DMS53 treated with DMSO at 0.1 percent for 48 hours (cell line): ENCODE measurements at regions not wholly inside any gene's neighbourhood (a gene's known extent, or its start where the extent isn't known, plus 50 kb on each side); places are given as distances from the start of the nearest gene placed in this dataset.
"Not testable (repeated sequence)": the region's sequence is repeated elsewhere in the genome, so short reads cannot be mapped to it uniquely, and the experiment has no call there.

Experiments used
- DNase-seq: peaks from one replicate; lab custom pipeline; 2025; ENCODE audit not compliant: unreplicated experiment; lab: John Stamatoyannopoulos, UW

DNA sequence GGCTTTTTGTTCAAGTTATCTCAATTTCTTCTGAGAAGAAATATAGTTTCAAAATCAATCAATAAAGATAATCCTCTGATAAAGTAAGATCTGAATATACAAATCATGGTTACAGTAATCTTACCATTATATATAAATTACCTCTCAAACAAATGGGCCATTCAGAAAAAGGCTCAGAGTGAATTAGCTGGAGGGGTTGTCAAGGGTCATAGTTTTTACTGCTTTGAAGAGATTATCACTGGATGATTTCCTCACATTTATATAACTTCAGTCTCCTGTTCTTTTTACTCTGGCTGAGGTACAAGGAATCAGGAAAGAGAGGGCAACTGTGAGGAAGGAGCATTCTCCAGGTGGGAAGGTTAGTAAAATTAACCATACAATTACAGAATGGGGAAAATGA, 148.6 kb upstream of the ELL2 start:
- no peak for DNase-seq

- not testable (repeated sequence) for DNase-seq
These were observed 147.0 kb upstream of the ELL2 start for GRCh38 chr5:96108629-96109028.

GRCh38 chr5:96103829-96104228, 142.2 kb upstream of the ELL2 start:
- not testable (repeated sequence) for DNase-seq

DNA sequence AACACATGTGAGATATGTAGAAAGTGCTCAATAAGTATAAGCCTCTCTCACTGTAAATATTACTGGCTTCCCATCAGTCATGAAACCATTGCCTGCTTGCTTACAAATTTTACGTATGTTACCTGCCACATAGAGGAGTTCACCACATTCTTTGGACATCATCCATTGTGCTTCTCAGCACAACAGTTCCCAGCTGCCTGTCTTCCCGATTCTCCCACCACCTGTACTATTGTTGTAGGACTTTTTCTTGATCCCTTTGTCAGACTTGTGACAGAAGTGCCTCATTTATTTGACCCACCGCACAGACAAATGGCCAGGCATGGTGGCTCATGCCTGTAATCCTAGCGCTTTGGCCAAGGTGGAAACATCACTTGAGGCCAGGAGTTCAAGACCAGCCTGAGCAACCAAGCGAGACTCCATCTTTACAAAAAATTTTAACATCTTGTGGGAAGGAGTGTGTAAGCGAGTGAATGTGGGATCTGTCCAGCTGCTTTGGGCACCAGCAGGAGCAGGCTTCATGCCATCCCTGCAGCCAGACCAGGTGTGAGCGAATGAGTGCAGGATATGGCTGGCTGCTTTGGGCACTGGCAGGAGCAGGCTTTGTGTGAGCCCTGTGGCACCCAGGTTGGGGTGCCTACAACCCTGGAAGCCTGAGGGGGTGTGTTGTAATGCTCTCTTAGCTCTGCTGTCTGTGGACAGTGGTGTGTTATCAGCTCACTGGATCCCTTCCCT, 139.9 kb upstream of the ELL2 start:
- no peak for DNase-seq

DNA sequence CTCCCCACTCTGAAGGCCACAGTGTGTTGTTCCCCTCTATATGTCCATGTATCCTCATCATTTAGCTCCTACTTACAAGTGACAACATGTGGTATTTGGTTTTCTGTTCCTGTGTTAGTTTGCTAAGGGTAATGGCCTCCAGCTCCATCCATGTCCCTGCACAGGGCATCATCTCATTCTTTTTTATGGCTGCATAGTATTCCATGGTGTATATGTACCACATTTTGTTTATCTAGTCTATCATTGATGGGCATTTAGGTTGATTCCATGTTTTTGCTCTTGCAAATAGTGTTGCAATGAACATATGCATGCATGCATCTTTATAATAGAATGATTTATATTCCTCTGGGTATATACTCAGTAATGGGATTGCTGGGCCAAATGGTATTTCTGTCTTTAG, 135.8 kb upstream of the ELL2 start:
- DNase-seq, result not testable (repeated sequence)

- DNase-seq, result no peak
These were observed 135.1 kb upstream of the ELL2 start for GRCh38 chr5:96096724-96097123.

- DNase-seq, result no peak
These were observed 133.3 kb upstream of the ELL2 start for GRCh38 chr5:96094904-96095303.

- peak; percentile 73 for DNase-seq
These were observed 132.3 kb upstream of the ELL2 start for GRCh38 chr5:96093890-96094381.

DNA sequence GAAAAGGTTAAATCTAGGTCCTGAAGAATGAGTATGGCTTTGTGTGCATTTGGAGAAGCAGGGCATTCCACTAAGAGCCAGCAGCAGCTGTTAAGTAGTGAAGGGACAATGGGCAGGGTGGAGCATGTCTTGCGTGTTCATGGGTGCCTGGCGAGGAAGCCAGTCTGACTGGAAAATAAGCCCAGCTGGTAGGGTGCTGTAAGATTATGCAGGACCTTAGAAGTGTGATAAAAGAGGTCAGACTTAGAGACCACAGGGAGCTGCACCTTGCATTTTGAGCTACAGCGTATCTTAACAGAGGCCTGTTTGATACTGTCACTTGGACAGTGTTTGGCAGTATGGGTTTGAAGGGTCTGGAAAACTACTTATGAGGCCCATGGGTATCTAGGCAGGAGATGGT, 131.7 kb upstream of the ELL2 start:
- DNase-seq, result peak; percentile 13

- DNase-seq, result no peak
These were observed 130.2 kb upstream of the ELL2 start for GRCh38 chr5:96091874-96092273.

DNA sequence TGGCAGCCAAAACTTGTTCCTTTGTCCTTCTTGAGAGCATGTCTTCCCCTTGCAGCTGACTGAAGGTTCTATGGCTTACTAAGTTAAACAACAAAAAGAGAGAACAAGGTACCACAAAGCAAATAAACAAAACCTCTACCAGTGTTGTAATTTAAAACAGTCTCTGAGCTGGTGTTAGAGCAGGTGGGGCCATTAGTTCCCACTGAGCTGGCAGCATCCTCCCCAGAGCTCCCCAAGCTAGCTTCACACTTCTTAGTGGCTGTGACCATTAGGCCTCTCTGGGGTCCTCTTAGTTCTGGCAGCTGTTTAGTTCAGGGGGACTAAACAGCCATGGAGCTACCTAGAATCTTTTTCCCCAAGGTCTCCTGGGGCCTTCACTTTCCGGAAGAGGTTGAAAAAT, 128.6 kb upstream of the ELL2 start:
- no peak for DNase-seq

GRCh38 chr5:96088706-96089498, 127.3 kb upstream of the ELL2 start:
- DNase-seq, result no peak

DNA sequence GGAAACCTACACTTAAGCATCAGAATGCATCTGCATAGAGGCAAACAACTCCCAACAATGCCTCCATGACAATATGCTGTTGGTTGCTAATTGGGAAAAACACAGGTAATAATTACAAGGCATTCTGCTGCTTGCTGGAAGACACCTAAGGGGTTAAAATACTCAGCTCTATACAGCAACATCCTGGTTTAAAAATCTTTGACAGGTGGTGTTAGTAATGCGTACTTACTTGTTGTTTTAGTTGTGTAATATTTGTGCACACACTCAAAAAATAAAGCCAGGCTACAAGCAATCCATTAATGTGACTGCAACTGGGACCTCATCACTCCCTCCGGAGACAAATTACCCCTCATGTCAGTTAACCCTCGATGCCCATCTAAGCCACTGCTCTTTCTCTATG, 126.3 kb upstream of the ELL2 start:
- no peak for DNase-seq

GRCh38 chr5:96084874-96085506, 123.3 kb upstream of the ELL2 start:
- DNase-seq, result no peak

DNA sequence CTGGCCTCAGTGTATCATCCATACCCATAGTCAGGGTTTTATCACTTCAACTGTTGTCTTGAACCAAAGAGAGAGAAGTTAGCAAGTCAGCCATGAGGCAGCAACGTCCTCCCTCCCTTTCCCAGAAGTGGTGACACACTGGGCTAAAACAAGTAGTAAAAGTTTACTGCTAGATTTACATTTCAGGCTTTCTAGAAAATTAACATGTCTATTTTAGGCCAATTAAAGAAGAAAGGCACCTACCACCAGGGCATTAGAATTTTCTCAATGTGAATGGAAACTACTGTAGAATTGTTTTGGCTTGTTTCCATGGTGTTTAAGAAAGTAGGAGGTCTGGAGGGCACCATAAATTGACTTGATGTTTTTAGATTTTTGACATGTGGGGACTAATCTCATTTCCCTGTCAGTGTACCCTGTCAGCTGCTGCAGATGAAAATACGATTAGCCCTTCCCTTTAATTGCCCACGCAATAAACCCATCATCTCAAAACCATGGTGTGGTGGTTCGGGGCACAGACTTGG, 121.8 kb upstream of the ELL2 start:
- no peak for DNase-seq

GRCh38 chr5:96081276-96081858, 119.7 kb upstream of the ELL2 start:
- no peak for DNase-seq

GRCh38 chr5:96080557-96080956, 118.9 kb upstream of the ELL2 start:
- no peak for DNase-seq

- DNase-seq, result no peak
These were observed 118.3 kb upstream of the ELL2 start for GRCh38 chr5:96079962-96080361.

- no peak for DNase-seq
These were observed 117.4 kb upstream of the ELL2 start for GRCh38 chr5:96079075-96079474.

DNA sequence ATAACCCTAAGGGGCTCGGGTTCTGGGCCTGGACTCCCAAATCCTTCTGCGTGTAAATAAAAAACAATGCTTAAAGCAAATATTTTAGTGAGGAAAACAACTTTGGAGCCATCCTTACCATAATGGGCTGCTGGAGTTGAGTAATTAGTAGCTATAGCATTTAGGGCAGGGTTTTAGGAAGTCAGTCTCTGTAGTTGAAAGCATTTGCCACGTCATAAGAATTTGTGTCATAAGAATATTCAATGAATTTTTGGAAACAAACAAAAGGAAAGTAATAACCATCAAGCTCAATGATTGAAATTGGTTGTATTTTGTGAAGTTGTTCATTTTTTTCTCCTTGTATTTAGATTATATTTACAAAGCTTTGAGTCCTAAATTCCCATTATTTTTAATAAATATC, 114.8 kb upstream of the ELL2 start:
- no peak for DNase-seq

- DNase-seq, result no peak
These were observed 114.1 kb upstream of the ELL2 start for GRCh38 chr5:96075579-96076289.
